Mesothelial cell of epicardium (in vitro differentiated cells): ENCODE measurements at regions not wholly inside any gene's neighbourhood (a gene's known extent, or its start where the extent isn't known, plus 50 kb on each side); places are given as distances from the start of the nearest gene placed in this dataset.

Source experiments
- DNase-seq, 2 experiments: peaks; one replicate each; pipeline ENCODE4 v3.0.0; 2021; ENCODE audit warnings: low spot score in 2 of 2; ENCODE audit not compliant: unreplicated experiment in 2 of 2
- H3K27ac Mint-ChIP-seq: 2 replicates; pipeline ENCODE4 v1.8.0; 2021; ENCODE audit warnings: mixed read lengths
- H3K27me3 Mint-ChIP-seq: 2 replicates; pipeline ENCODE4 v1.8.0; 2021; ENCODE audit warnings: low read depth, mixed read lengths
- H3K36me3 Mint-ChIP-seq: 2 replicates; pipeline ENCODE4 v1.8.0; 2021; ENCODE audit warnings: mixed read lengths
- H3K4me1 Mint-ChIP-seq: 2 replicates; pipeline ENCODE4 v1.8.0; 2021; ENCODE audit warnings: mixed read lengths
- H3K4me3 Mint-ChIP-seq: 2 replicates; pipeline ENCODE4 v1.8.0; 2021; ENCODE audit warnings: mild to moderate bottlenecking, moderate library complexity, mixed read lengths
- H3K9me3 Mint-ChIP-seq: 2 replicates; pipeline ENCODE4 v1.8.0; 2021; ENCODE audit warnings: mixed read lengths
- CTCF ChIP-seq: fragments of 200-600 bp; sonication (generic); IDR thresholded peaks from one replicate; pipeline ENCODE4 v1.5.0; 2021; ENCODE audit warnings: antibody characterized with exemption; ENCODE audit not compliant: unreplicated experiment

GRCh38 chr1:227391211-227391610 lies 72.9 kb upstream of the CDC42BPA start:
- Mint-ChIP-seq H3K9me3 (no peaks in the 10 kb centered on the region), H3K4me1 (peaks cover 32% of the 10 kb centered on the region), H3K36me3 (no peaks in the 10 kb centered on the region), H3K27me3 (no peaks in the 10 kb centered on the region), H3K27ac (no peak overlapping the region), H3K4me3 (no peak overlapping the region)
- no peak for TF ChIP-seq CTCF
- no peak for DNase-seq

GRCh38 chr1:227390525-227390924 lies 72.2 kb upstream of the CDC42BPA start:
- Mint-ChIP-seq H3K36me3 (no peaks in the 10 kb centered on the region), H3K4me3 (no peak overlapping the region), H3K27me3 (no peaks in the 10 kb centered on the region), H3K27ac (no peak overlapping the region), H3K4me1 (peaks cover 32% of the 10 kb centered on the region), H3K9me3 (peaks cover 2% of the 10 kb centered on the region)
- no peak for DNase-seq
- TF ChIP-seq CTCF, result no peak

- no peak overlapping the region for H3K27ac Mint-ChIP-seq
- H3K4me1 Mint-ChIP-seq, result peaks cover 32% of the 10 kb centered on the region
- H3K36me3 Mint-ChIP-seq, result peaks cover 3% of the 10 kb centered on the region
- no peaks in the 10 kb centered on the region for H3K27me3 Mint-ChIP-seq
- no peak for TF ChIP-seq CTCF
- no peak for DNase-seq
- H3K4me3 Mint-ChIP-seq, result no peak overlapping the region
- H3K9me3 Mint-ChIP-seq, result peaks cover 17% of the 10 kb centered on the region
These were observed 70.2 kb upstream of the CDC42BPA start for GRCh38 chr1:227388214-227389168.

- H3K27me3 Mint-ChIP-seq, result no peaks in the 10 kb centered on the region
- peaks cover 4% of the 10 kb centered on the region for H3K4me1 Mint-ChIP-seq
- H3K4me3 Mint-ChIP-seq, result no peak overlapping the region
- H3K27ac Mint-ChIP-seq, result no peak overlapping the region
- no peak for TF ChIP-seq CTCF
- H3K9me3 Mint-ChIP-seq, result peaks cover 12% of the 10 kb centered on the region
- peaks cover 3% of the 10 kb centered on the region for H3K36me3 Mint-ChIP-seq
- DNase-seq, result no peak
These were observed 61.2 kb upstream of the CDC42BPA start for GRCh38 chr1:227379555-227379892.

GRCh38 chr1:227378871-227379554 lies 60.7 kb upstream of the CDC42BPA start:
- H3K27me3 Mint-ChIP-seq, result no peaks in the 10 kb centered on the region
- DNase-seq, result no peak
- peaks cover 4% of the 10 kb centered on the region for H3K4me1 Mint-ChIP-seq
- H3K36me3 Mint-ChIP-seq, result peaks cover 3% of the 10 kb centered on the region
- H3K4me3 Mint-ChIP-seq, result no peak overlapping the region
- no peak overlapping the region for H3K27ac Mint-ChIP-seq
- no peak for TF ChIP-seq CTCF
- H3K9me3 Mint-ChIP-seq, result peaks cover 7% of the 10 kb centered on the region
